HepG2 (cell line): ENCODE measurements at regions not wholly inside any gene's neighbourhood (a gene's known extent, or its start where the extent isn't known, plus 50 kb on each side); places are given as distances from the start of the nearest gene placed in this dataset.

Source experiments
- KDM6A ChIP-seq: IDR thresholded peaks from 2 replicates; pipeline ENCODE4 v1.6.1; 2016; ENCODE audit warnings: low read depth
- NR3C1 ChIP-seq: sonication (generic); formaldehyde crosslinking; IDR thresholded peaks from 2 replicates; pipeline ENCODE4 v1.4.0; 2020; ENCODE audit warnings: missing genetic modification reagents
- POGZ ChIP-seq: sonication (generic); formaldehyde crosslinking; IDR thresholded peaks from 2 replicates; pipeline ENCODE4 v1.4.0; 2020; ENCODE audit warnings: mild to moderate bottlenecking, missing genetic modification reagents
- RFXANK ChIP-seq: IDR thresholded peaks from 2 replicates; pipeline ENCODE4 v1.6.1; 2016
- SP5 ChIP-seq: IDR thresholded peaks from 2 replicates; pipeline ENCODE4 v1.6.1; 2016; ENCODE audit warnings: low read depth, borderline replicate concordance
- ZNF224 ChIP-seq: sonication (generic); formaldehyde crosslinking; IDR thresholded peaks from 2 replicates; pipeline ENCODE4 v1.5.0; 2020; ENCODE audit warnings: mild to moderate bottlenecking, missing genetic modification reagents
- ZNF512B ChIP-seq: sonication (generic); formaldehyde crosslinking; IDR thresholded peaks from 2 replicates; pipeline ENCODE4 v1.5.1; 2020; ENCODE audit warnings: missing genetic modification reagents, mild to moderate bottlenecking, borderline replicate concordance
- ZNF552 ChIP-seq: sonication (generic); formaldehyde crosslinking; IDR thresholded peaks from 2 replicates; pipeline ENCODE4 v1.9.0; 2022; ENCODE audit warnings: missing genetic modification reagents, mild to moderate bottlenecking, borderline replicate concordance
- ZNF7 ChIP-seq: IDR thresholded peaks from 2 replicates; pipeline ENCODE4 v1.6.1; 2016; ENCODE audit warnings: missing biosample characterization, missing genetic modification reagents
- TF ChIP-seq, protein P1 (sequence below): sonication (generic); formaldehyde crosslinking; IDR thresholded peaks from 2 replicates; pipeline ENCODE4 v1.4.0; 2020; ENCODE audit warnings: mild to moderate bottlenecking, missing genetic modification reagents
- TF ChIP-seq, protein P2 (sequence below): sonication (generic); formaldehyde crosslinking; IDR thresholded peaks from 2 replicates; pipeline ENCODE4 v1.8.1; 2023; ENCODE audit warnings: missing genetic modification reagents, inconsistent platforms, borderline replicate concordance

DNA sequence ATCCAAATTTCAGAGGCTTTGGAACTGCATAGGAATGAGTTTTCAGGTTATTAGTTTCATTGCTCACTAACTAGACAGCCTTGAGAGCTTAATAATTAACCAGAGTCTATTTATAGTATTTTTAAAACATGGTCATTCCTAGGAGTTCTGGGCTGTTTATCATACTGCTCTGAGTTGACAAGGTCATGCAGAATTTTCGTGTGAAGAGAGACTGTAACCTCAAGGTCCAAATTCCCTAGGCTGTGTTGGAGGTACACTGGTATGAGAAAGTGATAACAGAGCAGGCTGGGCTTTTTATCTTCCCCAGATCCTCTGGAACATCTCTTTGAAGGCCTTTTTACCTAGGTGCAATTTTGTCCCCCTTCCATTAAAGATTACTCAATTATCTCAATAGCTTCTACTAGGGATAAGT, 736.3 kb downstream of the LTN1 start (continued):
- TF ChIP-seq, protein P1, sequence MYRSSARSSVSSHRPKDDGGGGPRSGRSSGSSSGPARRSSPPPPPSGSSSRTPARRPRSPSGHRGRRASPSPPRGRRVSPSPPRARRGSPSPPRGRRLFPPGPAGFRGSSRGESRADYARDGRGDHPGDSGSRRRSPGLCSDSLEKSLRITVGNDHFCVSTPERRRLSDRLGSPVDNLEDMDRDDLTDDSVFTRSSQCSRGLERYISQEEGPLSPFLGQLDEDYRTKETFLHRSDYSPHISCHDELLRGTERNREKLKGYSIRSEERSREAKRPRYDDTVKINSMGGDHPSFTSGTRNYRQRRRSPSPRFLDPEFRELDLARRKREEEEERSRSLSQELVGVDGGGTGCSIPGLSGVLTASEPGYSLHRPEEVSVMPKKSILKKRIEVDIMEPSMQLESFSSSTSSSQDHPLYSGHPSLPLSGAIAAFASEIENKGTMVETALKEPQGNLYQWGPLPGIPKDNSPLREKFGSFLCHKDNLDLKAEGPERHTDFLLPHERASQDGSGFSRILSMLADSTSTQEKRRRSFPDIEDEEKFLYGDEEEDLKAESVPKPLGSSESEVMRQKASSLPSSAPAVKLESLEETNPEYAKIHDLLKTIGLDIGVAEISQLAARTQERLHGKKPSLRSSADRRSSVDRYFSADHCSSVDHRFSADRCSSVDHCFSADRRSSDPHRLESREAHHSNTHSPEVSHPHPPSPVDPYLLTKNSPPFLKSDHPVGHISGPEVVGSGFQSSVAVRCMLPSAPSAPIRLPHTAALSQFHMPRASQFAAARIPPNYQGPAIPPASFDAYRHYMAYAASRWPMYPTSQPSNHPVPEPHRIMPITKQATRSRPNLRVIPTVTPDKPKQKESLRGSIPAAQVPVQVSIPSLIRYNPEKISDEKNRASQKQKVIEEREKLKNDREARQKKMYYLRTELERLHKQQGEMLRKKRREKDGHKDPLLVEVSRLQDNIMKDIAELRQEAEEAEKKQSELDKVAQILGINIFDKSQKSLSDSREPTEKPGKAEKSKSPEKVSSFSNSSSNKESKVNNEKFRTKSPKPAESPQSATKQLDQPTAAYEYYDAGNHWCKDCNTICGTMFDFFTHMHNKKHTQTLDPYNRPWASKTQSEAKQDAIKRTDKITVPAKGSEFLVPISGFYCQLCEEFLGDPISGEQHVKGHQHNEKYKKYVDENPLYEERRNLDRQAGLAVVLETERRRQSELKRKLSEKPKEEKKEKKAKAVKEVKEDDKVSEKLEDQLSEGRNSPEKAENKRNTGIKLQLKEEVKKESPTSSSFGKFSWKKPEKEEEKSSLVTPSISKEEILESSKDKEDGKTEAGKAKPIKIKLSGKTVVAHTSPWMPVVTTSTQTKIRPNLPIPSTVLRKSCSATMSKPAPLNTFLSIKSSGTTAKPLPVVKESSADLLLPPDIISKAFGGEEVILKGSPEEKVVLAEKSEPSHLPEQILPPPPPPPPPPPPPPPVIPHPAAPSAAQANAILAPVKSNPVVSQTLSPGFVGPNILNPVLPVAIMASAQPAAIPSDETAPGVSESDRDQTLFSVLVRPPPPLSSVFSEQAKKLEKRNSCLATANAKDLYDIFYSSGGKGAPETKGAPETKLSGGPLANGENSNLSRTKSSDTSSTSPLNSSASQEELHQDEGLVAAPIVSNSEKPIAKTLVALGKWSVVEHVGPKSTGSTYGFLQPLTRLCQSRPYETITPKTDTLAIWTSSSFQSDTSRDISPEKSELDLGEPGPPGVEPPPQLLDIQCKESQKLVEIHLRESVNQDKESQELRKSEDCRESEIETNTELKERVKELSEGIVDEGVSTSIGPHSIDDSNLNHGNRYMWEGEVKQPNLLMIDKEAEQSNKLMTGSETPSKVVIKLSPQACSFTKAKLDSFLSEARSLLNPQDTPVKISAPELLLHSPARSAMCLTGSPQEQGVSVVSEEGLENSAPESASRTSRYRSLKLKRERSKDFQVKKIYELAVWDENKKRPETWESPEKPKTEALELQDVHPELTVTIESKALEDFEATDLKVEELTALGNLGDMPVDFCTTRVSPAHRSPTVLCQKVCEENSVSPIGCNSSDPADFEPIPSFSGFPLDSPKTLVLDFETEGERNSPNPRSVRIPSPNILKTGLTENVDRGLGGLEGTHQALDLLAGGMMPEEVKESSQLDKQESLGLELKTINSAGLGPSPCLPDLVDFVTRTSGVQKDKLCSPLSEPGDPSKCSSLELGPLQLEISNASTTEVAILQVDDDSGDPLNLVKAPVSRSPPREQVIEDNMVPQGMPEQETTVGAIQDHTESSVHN, result no peak
- TF ChIP-seq SP5 (CRISPR knock-in tag) (no peak), ZNF552 (no peak), ZNF7 (CRISPR knock-in tag) (no peak), RFXANK (no peak), POGZ (CRISPR knock-in tag) (peak; percentile 79), ZNF224 (CRISPR knock-in tag) (no peak), KDM6A (CRISPR knock-in tag) (peak; percentile 88), ZNF512B (CRISPR knock-in tag) (no peak), NR3C1 (CRISPR knock-in tag) (no peak)
- TF ChIP-seq, protein P2, sequence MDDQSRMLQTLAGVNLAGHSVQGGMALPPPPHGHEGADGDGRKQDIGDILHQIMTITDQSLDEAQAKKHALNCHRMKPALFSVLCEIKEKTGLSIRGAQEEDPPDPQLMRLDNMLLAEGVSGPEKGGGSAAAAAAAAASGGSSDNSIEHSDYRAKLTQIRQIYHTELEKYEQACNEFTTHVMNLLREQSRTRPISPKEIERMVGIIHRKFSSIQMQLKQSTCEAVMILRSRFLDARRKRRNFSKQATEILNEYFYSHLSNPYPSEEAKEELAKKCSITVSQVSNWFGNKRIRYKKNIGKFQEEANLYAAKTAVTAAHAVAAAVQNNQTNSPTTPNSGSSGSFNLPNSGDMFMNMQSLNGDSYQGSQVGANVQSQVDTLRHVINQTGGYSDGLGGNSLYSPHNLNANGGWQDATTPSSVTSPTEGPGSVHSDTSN (CRISPR knock-in tag), result no peak
